NCI-H748 treated with DMSO at 0.1 percent for 48 hours (cell line): ENCODE measurements at regions not wholly inside any gene's neighbourhood (a gene's known extent, or its start where the extent isn't known, plus 50 kb on each side); places are given as distances from the start of the nearest gene placed in this dataset.
A peak's percentile ranks its signal among the peaks of the same experiment; 100 is the strongest.

Experiments
- DNase-seq: peaks from one replicate; lab custom pipeline; 2025; lab: John Stamatoyannopoulos, UW

- no peak for DNase-seq
These were observed 624.4 kb upstream of the SOX11 start for GRCh38 chr2:5067816-5068215.

GRCh38 chr2:5070257-5070656 lies 621.9 kb upstream of the SOX11 start:
- peak; percentile 12 for DNase-seq

GRCh38 chr2:5074733-5075132 lies 617.5 kb upstream of the SOX11 start:
- no peak for DNase-seq

GRCh38 chr2:5076599-5076998 lies 615.6 kb upstream of the SOX11 start:
- no peak for DNase-seq

- DNase-seq: no peak
These were observed 614.6 kb upstream of the SOX11 start for GRCh38 chr2:5077479-5078089.

- DNase-seq: no peak
These were observed 608.8 kb upstream of the SOX11 start for GRCh38 chr2:5083402-5083801.

- no peak for DNase-seq
These were observed 602.8 kb upstream of the SOX11 start for GRCh38 chr2:5089409-5089808.

- DNase-seq: no peak
These were observed 599.1 kb upstream of the SOX11 start for GRCh38 chr2:5093056-5093455.

- no peak for DNase-seq
These were observed 598.7 kb upstream of the SOX11 start for GRCh38 chr2:5093518-5093917.

- no peak for DNase-seq
These were observed 598.0 kb upstream of the SOX11 start for GRCh38 chr2:5094192-5094591.

- no peak for DNase-seq
These were observed 593.9 kb upstream of the SOX11 start for GRCh38 chr2:5098286-5098685.

GRCh38 chr2:5102823-5103222 lies 589.4 kb upstream of the SOX11 start:
- DNase-seq: no peak

- DNase-seq: peak; percentile 78
These were observed 580.6 kb upstream of the SOX11 start for GRCh38 chr2:5111581-5111980.

- DNase-seq: no peak
These were observed 573.1 kb upstream of the SOX11 start for GRCh38 chr2:5119046-5119445.

GRCh38 chr2:5121121-5121520 lies 571.1 kb upstream of the SOX11 start:
- DNase-seq: no peak

GRCh38 chr2:5121642-5122041 lies 570.5 kb upstream of the SOX11 start:
- no peak for DNase-seq

GRCh38 chr2:5123582-5124196 lies 568.5 kb upstream of the SOX11 start:
- peak; percentile 15 for DNase-seq

- DNase-seq: peak; percentile 85
These were observed 567.0 kb upstream of the SOX11 start for GRCh38 chr2:5125017-5125730.

- DNase-seq: no peak
These were observed 559.9 kb upstream of the SOX11 start for GRCh38 chr2:5132281-5132680.

GRCh38 chr2:5140347-5140746 lies 551.8 kb upstream of the SOX11 start:
- DNase-seq: no peak

GRCh38 chr2:5144159-5144558 lies 548.0 kb upstream of the SOX11 start:
- DNase-seq: no peak

- no peak for DNase-seq
These were observed 547.1 kb upstream of the SOX11 start for GRCh38 chr2:5145053-5145452.

GRCh38 chr2:5145801-5146200 lies 546.4 kb upstream of the SOX11 start:
- DNase-seq: no peak
